ENCODE measurements at regions not wholly inside any gene's neighbourhood (a gene's known extent, or its start where the extent isn't known, plus 50 kb on each side); places are given as distances from the start of the nearest gene placed in this dataset.
"Not testable (repeated sequence)": the region's sequence is repeated elsewhere in the genome, so short reads cannot be mapped to it uniquely, and the experiment has no call there.

GRCh38 chr9:21708260-21708711 lies 94.2 kb upstream of the MTAP start:
- DNase-seq, result peak; percentile 53

- DNase-seq, result peak; percentile 31
Measured at GRCh38 chr9:21708856-21709255, 93.6 kb upstream of the MTAP start.

GRCh38 chr9:21709464-21710058 lies 92.9 kb upstream of the MTAP start:
- peak; percentile 76 for DNase-seq

- DNase-seq, result no peak
Measured at GRCh38 chr9:21710548-21711191, 91.8 kb upstream of the MTAP start.

- DNase-seq, result peak; percentile 71
Measured at GRCh38 chr9:21711504-21711903, 90.9 kb upstream of the MTAP start.

GRCh38 chr9:21715408-21715807 lies 87.0 kb upstream of the MTAP start:
- no peak for DNase-seq

GRCh38 chr9:21720758-21721157 lies 81.7 kb upstream of the MTAP start:
- DNase-seq, result no peak

- DNase-seq, result not testable (repeated sequence)
Measured at GRCh38 chr9:21727411-21727810, 75.0 kb upstream of the MTAP start.

- no peak for DNase-seq
Measured at GRCh38 chr9:21728781-21729180, 73.7 kb upstream of the MTAP start.

- DNase-seq, result no peak
Measured at GRCh38 chr9:21729648-21730047, 72.8 kb upstream of the MTAP start.

GRCh38 chr9:21730899-21731298 lies 71.5 kb upstream of the MTAP start:
- no peak for DNase-seq

- no peak for DNase-seq
Measured at GRCh38 chr9:21741151-21741550, 61.3 kb upstream of the MTAP start.

- no peak for DNase-seq
Measured at GRCh38 chr9:21744320-21744719, 58.1 kb upstream of the MTAP start.

- no peak for DNase-seq
Measured at GRCh38 chr9:21744841-21745240, 57.6 kb upstream of the MTAP start.

- no peak for DNase-seq
Measured at GRCh38 chr9:21746550-21746949, 55.9 kb upstream of the MTAP start.

- no peak for DNase-seq
Measured at GRCh38 chr9:21747175-21747574, 55.3 kb upstream of the MTAP start.

GRCh38 chr9:21750021-21750735 lies 52.3 kb upstream of the MTAP start:
- DNase-seq, result no peak

GRCh38 chr9:21751998-21752397 lies 50.4 kb upstream of the MTAP start:
- DNase-seq, result no peak
